ENCODE measurements at regions not wholly inside any gene's neighbourhood (a gene's known extent, or its start where the extent isn't known, plus 50 kb on each side); places are given as distances from the start of the nearest gene placed in this dataset.

DNA sequence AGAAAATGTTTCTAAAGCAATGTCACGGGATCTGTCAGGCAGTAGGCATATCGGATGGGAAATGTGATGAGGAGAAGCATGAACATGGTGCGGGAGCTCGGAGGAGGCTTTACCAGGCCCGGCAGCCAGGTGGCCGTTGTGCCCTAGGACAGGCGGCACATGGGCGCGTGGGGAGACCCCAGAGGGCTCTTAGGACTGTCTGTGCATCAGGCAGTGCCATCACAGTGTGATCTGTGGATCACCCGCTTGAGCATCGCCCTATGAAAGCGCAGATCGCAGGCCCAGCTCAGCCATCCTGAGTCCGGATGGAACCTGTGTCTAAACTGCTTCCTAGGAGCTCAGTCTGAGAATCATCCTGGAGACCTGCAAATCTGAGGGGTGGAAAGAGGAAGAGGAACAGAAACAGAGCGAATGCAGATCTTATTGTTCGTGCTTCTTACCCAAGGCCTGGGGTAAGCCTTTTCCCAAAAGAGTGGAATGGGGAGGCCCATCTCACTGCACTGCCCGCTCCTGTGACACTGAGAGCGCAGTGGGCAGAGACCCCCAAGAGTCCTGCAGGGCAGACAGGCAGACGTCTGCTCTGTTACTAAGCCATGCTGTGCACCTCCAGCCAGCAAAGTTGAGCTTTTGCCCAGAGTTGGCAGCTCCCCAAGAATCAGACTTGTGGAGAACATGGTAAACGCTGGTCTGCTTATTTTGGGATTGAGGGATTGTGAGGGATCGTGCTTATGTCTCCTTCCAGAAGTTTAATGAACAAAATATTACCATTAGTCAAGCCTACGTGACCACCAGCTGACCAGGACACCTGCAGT, 251.0 kb downstream of the RHOU start:
- DNase-seq (ENCODE audit: extremely low spot score): no peak
- CTCF ChIA-PET: no interaction called here
- TF ChIP-seq FOXA1 (IDR thresholded peaks at IDR 0.05) (no peak), ELF4 (IDR thresholded peaks at IDR 0.05) (no peak), CTBP1 (IDR thresholded peaks at IDR 0.05; ENCODE audit: borderline replicate concordance) (no peak), SP1 (IDR thresholded peaks at IDR 0.05) (no peak), HDGF (IDR thresholded peaks at IDR 0.05; ENCODE audit: borderline replicate concordance) (no peak), NFRKB (IDR thresholded peaks at IDR 0.05) (no peak), FOXK2 (IDR thresholded peaks at IDR 0.05) (no peak), ZNF384 (IDR thresholded peaks at IDR 0.05) (no peak), ARNT (IDR thresholded peaks at IDR 0.05) (no peak), FOXM1 (IDR thresholded peaks at IDR 0.05; ENCODE audit: borderline replicate concordance) (no peak), SUZ12 (IDR thresholded peaks at IDR 0.05) (no peak), LEF1 (IDR thresholded peaks at IDR 0.05; ENCODE audit: borderline replicate concordance) (no peak)
- TF ChIP-seq, protein P1, sequence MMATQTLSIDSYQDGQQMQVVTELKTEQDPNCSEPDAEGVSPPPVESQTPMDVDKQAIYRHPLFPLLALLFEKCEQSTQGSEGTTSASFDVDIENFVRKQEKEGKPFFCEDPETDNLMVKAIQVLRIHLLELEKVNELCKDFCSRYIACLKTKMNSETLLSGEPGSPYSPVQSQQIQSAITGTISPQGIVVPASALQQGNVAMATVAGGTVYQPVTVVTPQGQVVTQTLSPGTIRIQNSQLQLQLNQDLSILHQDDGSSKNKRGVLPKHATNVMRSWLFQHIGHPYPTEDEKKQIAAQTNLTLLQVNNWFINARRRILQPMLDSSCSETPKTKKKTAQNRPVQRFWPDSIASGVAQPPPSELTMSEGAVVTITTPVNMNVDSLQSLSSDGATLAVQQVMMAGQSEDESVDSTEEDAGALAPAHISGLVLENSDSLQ (IDR thresholded peaks at IDR 0.05): no peak
- POLR2A ChIA-PET: no interaction called here

DNA sequence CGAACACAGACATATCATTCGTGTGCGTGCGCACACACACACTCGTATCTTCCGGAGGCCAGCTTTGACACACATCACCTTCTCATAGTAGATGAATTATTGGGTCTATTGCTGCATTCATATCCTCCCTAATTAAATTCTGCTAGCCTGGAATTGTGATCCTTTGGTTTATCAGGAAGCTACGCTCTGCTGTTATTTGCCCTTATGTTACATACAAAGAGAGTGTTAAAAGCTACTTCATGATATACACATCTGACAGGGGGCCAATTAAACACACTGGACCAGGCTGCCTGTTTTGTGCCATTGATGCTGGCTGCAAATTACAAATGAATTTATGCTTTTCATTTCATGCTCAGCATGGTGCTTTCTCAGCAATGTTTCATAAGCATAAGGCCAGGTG, 252.0 kb downstream of the RHOU start:
- ChIA-PET POLR2A (no interaction called here), CTCF (interaction anchor here (1.7 kb wide), 1 partner anchor 8 kb away, joined by 3 read pairs; no protein-coding TSS in a partner anchor)
- TF ChIP-seq HDGF (IDR thresholded peaks at IDR 0.05; ENCODE audit: borderline replicate concordance) (no peak), TARDBP (IDR thresholded peaks at IDR 0.05) (no peak), FOXK2 (IDR thresholded peaks at IDR 0.05) (no peak), CTBP1 (IDR thresholded peaks at IDR 0.05; ENCODE audit: borderline replicate concordance) (no peak), L3MBTL2 (conservative IDR thresholded peaks at IDR 0.05) (no peak), FOXM1 (IDR thresholded peaks at IDR 0.05; ENCODE audit: borderline replicate concordance) (no peak), ARNT (IDR thresholded peaks at IDR 0.05) (no peak), SUZ12 (IDR thresholded peaks at IDR 0.05) (no peak)
- no peak for DNase-seq (ENCODE audit: extremely low spot score)

DNA sequence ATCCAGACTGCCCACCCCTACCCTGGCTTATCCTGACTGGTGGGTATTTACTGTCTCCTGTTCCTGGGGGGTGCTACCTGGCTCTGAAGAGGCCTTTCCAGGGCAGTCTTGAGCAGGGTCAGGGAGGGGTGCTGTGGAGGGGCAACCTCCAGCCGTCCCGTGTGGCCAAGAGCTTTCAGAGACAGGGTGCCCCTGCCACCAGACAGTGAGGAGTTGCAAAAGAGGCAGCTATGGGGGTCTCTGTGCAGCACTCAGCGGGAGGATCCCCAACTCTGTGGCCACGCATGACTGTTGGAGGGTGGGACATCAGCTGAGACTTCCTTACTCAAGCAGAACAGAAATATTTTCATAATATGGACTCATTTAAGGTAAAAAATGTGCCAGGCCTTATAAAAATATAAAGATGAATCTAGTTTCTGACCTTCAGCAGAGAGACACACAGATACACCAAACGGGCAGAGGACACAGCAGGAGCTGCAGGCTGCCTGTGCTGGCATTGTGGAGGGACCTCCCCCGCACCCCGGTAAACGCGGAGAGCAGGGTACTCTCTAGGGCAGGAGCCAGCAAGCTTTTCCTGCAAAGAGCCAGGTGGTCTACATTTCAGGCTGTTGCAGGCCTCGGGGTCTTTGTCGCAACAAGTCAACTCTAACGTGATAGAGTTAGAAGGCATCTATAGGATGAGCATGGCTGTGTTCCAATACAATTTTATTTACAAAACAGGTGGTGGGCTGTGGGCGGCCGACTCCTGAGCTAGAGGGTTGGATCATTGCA, 252.6 kb downstream of the RHOU start:
- TF ChIP-seq HDGF (IDR thresholded peaks at IDR 0.05; ENCODE audit: borderline replicate concordance) (no peak), NFRKB (IDR thresholded peaks at IDR 0.05) (no peak)
- TF ChIP-seq, protein P1 (IDR thresholded peaks at IDR 0.05): no peak
- DNase-seq (ENCODE audit: extremely low spot score): no peak
- ChIA-PET CTCF (interaction anchor here (1.0 to 1.7 kb wide), 2 partner anchors 9 to 13 kb away, joined by 3 read pairs; no protein-coding TSS in a partner anchor), POLR2A (no interaction called here)

DNA sequence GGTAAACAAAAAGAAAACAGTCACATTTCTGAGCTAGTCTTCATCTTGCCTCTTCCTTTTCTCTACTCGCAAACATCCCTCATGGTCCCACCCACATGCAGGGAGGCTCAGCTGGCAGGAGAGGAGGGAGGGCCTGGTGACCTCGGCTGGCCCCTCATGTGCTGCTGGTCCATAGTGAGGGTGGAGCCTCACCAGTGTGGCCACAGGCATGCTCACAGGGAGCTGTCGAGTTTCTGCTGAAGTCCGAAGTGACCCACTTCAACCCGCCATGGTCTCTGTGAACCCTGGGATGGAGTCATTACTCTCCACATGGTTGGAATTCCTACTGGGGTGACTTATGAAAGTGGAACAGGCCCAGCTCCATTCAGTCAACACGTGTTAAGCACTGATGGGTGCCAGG, 253.4 kb downstream of the RHOU start:
- TF ChIP-seq FOXA1 (IDR thresholded peaks at IDR 0.05): no peak
- no peak for TF ChIP-seq TARDBP (IDR thresholded peaks at IDR 0.05)
- TF ChIP-seq L3MBTL2 (conservative IDR thresholded peaks at IDR 0.05): no peak
- no peak for TF ChIP-seq NFRKB (IDR thresholded peaks at IDR 0.05)
- POLR2A ChIA-PET: no interaction called here
- CTCF ChIA-PET: interaction anchor here (1.0 to 1.7 kb wide), 2 partner anchors 10 to 13 kb away, joined by 3 read pairs; no protein-coding TSS in a partner anchor
- DNase-seq (ENCODE audit: extremely low spot score): no peak

DNA sequence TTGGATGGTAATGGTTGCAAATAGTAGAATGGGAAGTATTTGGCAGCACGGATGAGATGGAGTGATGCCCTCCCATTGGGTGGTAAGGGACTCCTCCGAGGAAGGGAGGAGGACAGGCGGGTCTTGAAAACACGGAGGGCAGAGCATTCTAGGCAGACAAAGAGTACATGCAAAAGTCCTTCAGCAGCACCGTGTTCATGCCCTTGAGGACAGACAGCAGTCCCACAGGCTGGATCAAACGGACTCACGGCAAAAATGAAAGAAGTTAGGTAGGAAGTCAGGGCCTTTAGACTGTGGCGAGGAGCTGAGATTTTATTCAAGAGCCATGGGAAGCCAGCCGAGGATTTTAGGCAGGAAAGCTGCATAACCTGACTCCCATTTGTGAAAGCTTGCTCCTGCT, 253.9 kb downstream of the RHOU start:
- ChIA-PET CTCF (interaction anchor here (1.7 kb wide), 1 partner anchor 10 kb away, joined by 3 read pairs; no protein-coding TSS in a partner anchor), POLR2A (no interaction called here)
- TF ChIP-seq FOXA1 (IDR thresholded peaks at IDR 0.05): no peak
- no peak for TF ChIP-seq ELF4 (IDR thresholded peaks at IDR 0.05)
- TF ChIP-seq, protein P1 (IDR thresholded peaks at IDR 0.05): no peak
- TF ChIP-seq TARDBP (IDR thresholded peaks at IDR 0.05): no peak
- TF ChIP-seq SP1 (IDR thresholded peaks at IDR 0.05): no peak
- TF ChIP-seq NFRKB (IDR thresholded peaks at IDR 0.05): no peak
- TF ChIP-seq ZNF384 (IDR thresholded peaks at IDR 0.05): no peak
- no peak for TF ChIP-seq L3MBTL2 (conservative IDR thresholded peaks at IDR 0.05)
- no peak for TF ChIP-seq FOXK2 (IDR thresholded peaks at IDR 0.05)
- DNase-seq (ENCODE audit: extremely low spot score): no peak

DNA sequence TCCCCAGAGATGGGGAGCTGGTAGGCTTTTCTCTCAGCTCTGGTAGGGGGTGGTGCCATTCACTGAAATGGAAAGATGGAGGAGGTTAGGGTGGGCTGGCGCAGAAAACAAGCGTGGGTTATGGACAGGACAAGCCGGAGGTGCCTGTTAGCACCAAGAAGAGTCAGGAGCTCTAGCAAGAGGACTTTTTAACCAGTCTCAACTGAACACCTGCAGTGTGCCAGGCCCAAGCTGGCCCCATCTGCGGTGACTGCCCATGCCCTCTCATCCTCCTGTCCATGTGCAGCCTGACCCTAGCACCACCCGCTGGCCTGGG, 254.4 kb downstream of the RHOU start:
- CTCF ChIA-PET: no interaction called here
- POLR2A ChIA-PET: no interaction called here
- TF ChIP-seq SUZ12 (IDR thresholded peaks at IDR 0.05) (no peak), SP1 (IDR thresholded peaks at IDR 0.05) (no peak), L3MBTL2 (conservative IDR thresholded peaks at IDR 0.05) (no peak), LEF1 (IDR thresholded peaks at IDR 0.05; ENCODE audit: borderline replicate concordance) (no peak), ELF4 (IDR thresholded peaks at IDR 0.05) (no peak), ZNF384 (IDR thresholded peaks at IDR 0.05) (no peak), FOXM1 (IDR thresholded peaks at IDR 0.05; ENCODE audit: borderline replicate concordance) (no peak), HDGF (IDR thresholded peaks at IDR 0.05; ENCODE audit: borderline replicate concordance) (no peak)
- TF ChIP-seq, protein P1 (IDR thresholded peaks at IDR 0.05): no peak
- no peak for DNase-seq (ENCODE audit: extremely low spot score)
